ENCODE measurements at regions not wholly inside any gene's neighbourhood (a gene's known extent, or its start where the extent isn't known, plus 50 kb on each side); places are given as distances from the start of the nearest gene placed in this dataset.
A peak's percentile ranks its signal among the peaks of the same experiment; 100 is the strongest.

DNA sequence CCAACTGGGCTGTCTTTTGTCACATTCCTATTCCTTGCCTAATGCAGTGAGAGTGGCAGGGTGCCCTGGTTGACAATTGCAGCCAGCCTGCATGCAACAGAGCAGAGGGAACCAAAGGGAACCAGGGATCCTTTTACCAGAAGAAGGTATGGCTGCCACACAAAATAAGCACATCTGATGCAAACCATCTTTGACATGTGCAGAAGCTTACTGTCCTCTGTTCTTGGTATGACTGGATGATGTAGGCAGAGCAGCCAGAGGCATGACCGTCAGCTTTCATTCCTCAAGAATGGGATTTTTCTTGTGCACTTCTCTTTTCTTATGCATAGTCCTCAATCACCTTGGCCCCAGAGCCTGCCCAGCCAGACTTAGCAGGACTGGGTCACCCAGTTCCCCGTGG, 116.1 kb downstream of the UQCRFS1 start:
- no peak for DNase-seq (ENCODE audit: low spot score)

DNA sequence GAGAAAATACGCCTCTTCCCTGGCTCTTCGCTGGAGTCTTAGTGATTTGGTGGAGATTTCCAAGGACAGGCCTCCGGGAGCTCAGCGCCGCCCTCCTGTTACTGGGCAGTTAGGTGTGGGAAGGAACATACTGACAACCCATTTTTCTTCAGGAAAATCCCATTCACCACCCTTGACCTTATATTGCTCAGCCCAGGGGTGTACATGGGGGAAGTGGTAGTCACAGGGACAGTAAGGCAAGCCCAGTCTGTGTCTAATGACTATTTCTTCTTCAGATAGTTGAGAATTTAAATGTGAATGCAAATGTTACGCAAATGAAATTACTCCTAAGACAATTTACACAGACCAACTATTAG, 119.4 kb downstream of the UQCRFS1 start:
- DNase-seq (ENCODE audit: low spot score) = no peak

DNA sequence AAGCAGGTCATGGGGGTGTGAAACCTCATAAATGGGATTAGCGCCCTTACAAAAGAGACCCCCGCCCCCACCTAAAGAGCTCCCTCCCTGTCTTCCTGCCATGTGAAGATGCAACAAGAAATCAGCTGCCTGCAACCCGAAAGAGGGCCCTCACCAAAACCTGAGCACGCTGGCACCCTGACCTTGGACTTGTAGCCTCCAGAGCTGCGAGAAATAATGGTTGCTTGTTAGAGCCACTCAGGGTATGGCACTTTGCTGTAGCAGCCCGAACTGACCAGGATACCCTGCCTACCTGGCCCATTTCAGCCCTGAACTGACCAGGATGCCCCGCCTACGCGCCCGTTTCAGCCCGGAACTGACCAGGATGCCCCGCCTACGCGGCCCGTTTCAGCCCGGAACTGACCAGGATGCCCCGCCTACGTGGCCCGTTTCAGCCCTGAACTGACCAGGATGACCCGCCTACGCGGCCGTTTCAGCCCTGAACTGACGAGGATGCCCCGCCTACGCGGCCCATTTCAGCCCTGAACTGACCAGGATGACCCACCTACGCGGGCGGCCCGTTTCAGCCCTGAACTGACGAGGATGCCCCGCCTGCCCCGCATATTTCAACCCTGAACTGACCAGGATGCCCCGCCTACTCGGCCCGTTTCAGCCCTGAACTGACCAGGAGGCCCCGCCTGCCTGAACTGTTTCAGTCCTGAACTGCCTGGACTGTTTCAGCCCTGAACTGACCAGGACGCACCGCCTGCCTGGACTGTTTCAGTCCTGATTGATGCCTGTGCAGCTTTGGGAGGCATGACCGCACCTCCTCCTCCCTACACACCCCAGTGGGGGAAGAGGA, 120.0 kb downstream of the UQCRFS1 start:
- no peak for DNase-seq (ENCODE audit: low spot score)

DNA sequence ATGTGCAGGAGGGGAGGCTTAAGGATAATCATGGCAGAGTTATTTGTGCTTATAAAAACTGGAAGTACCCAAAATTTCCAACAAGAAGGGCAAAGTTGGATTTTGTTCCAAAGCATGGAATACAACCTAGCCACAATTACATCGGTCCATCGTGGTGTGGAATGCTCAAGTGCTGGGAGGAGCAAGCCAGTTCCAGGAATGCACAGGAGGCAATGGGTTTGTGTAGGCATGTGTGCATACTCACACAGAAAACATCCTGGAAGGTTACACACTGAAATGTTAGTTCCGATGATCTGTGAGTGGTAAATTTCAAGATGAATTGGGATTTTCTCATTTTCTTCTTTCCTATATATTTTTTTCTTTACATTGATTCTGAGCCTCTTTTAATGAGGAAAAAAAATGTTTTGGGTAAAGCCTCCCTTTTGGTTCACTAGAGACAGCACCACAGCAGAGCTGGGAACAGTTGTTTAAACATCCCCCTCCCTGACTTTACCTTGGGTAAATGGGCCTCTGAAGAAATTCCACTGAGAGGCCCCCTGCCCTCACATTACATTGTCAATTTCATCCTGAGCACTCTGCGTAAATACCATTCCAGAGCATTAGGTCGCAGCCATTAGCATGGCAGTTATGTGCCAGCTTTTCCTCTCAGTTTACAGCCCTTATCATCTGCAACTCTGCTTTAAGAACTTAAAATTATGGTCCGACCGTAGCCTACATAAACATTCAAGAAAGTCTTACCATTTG, 122.0 kb downstream of the UQCRFS1 start:
- DNase-seq (ENCODE audit: low spot score) = no peak

DNA sequence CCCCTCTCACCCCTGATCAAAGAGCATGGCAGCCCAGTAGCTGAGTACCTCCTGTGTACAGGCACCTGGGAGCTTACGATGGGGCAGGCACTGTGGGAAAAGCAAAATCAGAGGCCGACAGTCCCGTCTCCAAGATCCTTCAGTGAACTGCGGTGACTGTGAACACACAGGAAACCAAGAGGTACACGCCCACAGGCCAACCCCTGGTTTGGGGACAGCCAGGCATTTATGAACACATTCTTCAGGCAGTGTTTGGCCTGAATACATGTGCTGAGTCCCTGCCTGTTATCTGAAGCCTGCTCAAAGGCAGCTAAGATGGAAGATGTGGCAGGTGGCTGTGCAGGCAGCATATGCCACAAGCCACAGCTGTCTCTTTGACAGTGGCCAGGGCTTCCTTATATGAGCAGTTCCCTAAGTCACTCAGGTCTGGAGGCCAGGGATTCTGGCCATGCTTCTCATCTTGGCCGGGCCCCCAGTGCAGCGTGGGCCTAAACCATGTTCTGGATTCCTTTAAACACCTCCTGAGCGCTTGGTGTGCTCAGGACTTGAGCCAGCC, 123.6 kb downstream of the UQCRFS1 start:
- no peak for DNase-seq (ENCODE audit: low spot score)

DNA sequence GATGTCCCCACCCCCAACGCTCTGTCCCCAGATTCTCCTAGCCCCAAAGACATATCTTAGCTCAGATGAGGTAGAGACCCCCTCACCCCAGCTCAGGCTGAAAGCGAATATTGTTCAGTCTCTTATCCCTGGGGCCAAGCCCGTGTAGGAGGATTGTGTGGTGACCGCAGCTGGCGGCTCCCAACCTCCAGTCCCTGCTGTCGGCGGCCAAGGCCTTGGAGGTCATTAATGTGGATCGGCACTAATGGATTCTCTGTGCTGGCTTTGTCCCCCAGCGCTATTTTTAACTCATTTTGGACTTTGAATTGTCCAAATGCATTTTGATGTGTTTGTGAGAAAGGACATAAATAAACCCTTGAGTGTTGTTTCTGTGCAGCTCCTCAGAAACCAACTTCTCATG, 124.2 kb downstream of the UQCRFS1 start:
- no peak for DNase-seq (ENCODE audit: low spot score)

DNA sequence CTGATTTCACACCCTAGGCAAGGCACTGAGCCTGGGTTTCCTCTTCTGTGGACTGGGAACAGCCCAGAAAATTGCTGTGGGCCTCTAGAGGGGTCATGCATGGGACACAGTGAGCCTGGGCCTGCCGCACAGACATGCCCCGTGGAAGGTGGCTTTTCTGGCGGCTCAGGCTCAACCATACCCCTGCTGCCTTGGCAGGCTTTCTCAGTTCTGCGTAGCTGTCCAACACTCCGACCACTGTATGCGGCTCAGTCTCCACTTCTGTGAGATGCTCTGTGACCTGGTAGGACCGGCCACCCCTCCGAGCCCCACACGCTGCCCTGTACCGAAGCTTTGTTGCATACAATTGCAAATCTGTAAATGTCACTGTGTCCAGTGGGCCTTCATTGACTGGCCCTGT, 126.3 kb downstream of the UQCRFS1 start:
- DNase-seq (ENCODE audit: low spot score) = no peak

DNA sequence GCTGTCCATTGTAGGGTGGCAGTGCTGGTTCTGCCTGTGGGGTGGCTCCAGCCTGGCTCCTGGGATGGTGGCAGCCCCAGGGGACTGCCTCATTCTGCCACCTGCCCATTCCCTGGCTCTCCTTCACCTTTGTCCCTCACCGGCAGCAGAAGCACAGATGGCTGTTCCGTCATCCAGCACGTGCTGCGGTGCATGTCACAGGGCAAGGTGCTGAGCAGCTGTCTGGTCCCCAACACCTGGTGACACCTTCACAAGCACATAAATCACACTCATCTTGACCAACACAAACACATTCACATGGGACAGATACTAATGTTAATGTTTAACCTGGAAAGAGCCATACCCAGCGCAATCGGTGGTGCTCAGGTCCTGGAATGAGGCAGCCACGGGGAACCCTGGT, 126.8 kb downstream of the UQCRFS1 start:
- no peak for DNase-seq (ENCODE audit: low spot score)

DNA sequence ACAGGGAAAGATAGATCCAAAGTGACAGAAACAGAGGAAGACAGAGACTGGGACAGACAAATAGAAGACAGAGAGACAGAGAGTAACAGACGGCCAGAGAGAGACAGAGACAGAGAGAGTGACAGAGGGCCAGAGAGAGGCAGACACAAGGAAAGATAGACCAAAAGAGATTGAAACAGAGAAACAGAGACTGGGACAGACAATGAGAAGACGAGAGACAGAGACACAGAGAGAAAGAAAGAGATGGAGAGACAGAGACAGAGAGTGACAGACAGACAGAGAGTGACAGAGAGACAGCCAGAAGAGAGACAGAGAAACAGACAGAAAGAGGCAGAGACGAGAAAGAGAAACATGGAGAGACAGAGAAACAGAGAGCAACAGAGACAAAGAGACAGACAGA, 127.3 kb downstream of the UQCRFS1 start:
- DNase-seq (ENCODE audit: low spot score) = no peak

DNA sequence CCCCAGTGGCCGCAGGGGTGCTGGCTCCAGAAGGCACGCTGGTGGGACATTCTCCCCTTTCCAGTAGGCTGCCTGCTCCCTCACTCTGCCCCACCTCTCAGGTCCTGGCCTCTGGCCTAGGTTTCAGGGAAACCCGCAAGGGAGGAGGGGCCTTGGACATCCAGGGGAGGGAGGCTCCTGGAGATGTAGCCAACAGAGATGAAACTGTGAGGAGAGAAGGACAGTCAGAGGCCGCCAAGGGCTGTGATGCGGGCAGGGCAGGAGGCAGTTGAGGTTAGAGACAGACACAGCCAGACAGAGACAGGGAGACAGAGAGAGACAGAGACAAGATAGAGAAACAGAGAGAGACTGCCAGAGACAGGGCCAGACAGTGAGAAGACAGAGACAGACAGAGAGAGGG, 127.7 kb downstream of the UQCRFS1 start:
- DNase-seq (ENCODE audit: low spot score) = no peak

DNA sequence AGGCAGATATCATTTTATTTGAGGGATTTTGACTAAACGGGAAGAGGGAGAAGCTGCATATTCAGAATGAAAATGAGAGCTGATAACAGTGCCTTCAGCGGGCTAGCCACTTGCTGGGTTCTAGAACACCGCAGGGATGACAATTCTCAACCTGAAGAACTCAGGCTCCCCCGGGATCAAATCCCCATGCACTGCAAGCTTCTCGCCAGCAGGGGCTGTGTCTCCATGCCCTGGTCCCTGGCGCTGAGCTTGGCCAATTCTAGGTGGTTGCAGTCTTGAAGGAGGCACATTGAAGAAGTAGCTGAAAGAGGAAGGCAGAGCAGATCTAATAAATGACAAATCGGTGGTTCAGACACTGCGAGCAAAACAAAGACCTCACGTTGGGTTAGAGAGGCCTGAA, 128.7 kb downstream of the UQCRFS1 start:
- peak; percentile 51 for DNase-seq (ENCODE audit: low spot score)

DNA sequence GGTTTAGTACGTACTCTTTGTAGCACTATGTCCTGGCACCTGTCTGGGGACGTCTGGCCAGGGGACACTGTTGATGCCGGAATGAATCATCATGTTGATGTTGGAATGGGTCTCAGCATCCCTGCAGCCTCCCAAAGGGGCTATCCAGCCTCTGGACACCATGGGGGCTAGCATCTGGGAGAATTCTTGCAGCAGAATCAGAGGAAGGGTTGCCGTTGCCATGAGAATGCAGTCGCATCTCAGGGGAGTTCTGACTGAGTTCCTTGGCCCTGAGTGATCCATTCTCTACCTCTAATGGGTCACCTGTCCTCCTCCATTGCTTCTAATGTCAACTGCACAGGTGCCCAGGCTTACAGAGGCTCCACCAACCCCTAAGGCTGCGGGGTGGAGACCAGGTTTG, 129.1 kb downstream of the UQCRFS1 start:
- DNase-seq (ENCODE audit: low spot score) = peak; percentile 64

DNA sequence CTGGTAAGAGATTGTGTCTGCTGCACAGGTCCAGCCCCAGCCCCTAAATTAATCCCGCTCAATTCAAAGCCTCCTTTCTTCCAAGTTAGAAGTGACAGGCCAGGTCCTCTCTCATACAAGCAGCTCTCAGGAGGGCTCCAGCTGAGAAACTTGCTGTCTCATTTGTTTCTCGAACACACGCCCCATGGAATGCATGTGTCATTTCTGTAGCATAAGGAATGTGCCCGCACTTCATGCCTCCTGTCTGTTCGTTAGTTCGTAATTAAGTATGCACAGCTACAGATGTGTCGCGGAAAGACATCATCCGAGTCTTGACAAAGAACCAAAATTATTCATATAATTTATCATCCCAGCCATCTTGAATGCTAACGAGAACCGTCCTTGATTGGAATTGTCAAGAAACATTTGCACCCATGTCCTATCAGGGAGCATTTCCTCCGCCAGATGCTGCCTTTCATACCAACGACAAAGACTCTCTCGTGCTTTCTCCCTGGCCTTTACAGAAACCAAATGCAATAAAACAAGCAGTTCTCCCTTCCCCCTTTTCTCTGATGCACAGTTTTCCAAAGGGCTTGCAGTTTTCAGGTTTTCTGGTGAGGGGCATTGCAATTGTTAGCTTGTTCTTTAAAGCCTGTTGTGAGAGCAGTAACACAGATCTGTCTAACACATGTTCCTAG, 133.5 kb downstream of the UQCRFS1 start:
- peak; percentile 39 for DNase-seq (ENCODE audit: low spot score)

DNA sequence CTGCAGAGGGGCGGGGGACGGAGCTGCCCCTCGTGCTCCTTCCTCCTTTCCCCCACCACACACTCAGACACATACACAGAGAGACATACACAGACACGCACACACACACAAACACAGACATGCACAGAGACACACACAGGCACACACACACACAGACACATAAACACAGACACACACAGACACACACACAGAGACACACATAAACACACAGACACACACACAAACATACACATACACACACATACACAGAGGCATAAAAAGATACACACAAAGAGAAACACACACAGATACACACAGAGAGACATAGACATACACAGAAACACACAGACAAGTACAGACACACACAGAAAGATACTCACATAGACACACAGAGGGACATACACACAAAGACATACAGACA, 136.0 kb downstream of the UQCRFS1 start:
- DNase-seq (ENCODE audit: low spot score) = no peak

DNA sequence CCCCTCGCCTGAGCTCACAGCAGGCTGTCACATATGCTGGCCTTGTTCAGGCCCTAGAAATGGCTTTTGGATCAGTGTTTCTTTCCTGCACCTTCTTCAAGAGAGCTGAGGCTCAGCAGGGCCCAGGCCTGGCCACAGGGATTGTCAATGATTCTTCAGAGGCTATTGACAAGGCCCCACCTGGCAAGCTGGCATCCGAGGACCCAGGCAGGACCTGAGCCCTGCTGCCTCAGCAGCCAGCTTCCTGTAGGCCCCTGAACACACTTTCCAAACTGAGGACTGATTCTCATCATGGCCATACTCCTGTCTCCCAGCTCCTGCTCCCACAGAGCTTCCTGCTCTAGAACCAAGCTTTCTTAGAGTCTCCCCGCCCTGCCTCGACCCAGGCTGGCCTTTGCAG, 136.8 kb downstream of the UQCRFS1 start:
- peak; percentile 57 for DNase-seq (ENCODE audit: low spot score)

DNA sequence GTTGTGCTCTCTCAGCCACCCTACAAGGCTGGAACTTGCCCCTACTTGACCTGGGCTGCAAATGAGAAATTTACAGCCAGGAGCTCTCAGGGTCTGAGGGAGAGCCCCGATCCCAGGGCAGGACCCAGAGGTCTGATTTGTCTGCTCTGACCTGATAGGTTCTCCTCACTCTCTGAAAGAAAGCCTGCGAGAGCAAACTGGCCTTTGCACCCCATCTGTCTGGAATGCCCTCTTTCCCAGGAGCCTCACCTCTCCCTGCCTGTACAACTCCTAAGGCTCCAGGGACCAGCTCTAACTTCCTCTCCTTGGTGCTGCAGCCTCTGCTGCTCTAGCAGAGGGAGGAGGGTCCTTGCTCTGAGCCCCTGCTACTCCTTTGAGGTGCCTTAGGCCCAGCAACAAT, 137.8 kb downstream of the UQCRFS1 start:
- DNase-seq (ENCODE audit: low spot score) = peak; percentile 22

DNA sequence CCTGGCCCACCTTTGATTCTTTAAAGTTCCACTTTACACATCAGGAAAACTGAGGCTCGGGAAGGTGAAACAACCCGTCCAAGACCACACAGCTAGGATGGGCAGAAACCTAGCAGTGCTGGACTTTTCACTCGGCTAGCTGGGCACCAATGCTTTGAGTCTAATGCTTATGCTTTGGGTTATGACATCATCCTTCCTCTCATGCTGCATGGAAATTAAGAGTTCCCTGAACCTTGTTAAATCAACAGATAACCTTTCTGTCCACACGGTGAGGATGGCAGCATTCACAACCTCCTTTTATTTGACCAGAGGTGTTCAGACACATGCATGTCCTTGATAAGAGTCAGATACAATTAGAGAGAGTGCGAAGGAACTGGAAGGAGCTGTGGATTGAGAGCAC, 138.4 kb downstream of the UQCRFS1 start:
- DNase-seq (ENCODE audit: low spot score) = peak; percentile 20

DNA sequence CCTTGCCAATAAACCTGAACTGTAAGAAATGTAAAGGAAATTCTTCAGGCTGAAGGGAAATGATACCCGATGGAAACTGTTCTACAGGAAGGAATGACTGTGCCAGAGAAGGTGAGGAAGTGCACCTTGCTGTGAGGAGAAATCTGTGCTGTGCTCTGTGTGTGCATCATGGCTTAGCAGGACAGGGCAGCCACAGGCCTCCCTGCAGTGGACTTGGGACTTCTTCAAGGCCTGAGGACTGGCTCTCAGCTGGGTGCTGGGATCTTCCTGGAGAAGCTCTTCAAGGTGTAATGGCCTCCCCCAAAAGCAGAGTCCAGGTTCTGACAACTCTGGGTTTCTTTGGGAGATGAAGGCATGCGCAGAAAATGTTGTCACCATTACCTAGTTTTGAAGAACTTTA, 145.1 kb downstream of the UQCRFS1 start:
- DNase-seq (ENCODE audit: low spot score) = peak; percentile 64

DNA sequence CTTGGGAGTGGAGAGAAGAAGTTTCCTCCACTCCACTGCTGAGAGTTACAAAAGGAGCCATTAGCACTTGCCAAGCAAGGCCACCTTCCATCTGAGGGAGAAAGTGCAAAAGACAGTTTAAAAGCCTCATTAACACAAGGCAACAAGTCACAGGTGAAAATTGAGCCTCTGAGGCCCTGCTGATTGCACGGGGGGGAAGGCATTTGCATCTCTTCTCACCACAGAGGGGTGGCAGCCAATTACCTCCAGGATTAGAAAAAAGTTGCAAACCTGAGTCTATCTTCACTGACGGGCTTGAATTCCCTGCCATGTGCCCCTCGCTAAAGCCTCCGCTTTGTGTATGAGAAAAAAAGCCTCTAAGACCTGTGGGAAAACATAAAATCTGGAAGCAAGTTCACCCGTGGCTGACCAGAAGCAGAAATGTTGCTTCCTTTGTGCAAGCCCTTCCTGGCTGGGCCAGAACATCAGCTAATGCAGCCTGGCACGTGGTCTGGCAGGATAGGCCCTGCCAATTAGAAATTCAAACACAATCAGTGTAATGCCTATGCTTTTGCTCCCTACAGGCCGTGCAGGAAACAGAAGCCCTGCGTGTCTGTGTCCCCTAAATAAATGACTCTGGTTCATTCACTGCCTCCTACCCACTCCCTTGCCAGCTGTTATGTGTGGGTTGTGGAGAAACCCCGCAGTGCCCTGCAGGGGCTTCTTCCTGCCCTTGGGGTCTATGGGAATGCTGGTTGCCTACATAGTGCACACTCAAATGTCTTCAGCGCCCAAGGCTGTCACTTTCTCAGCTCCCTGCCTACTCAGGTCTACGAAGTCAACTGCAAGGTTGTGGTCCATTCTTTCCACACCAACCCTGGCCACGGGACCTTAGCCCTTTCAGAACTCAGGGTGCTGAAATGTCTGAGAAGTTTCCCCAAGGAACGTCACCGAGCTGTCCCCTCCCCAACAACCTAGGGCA, 150.2 kb downstream of the UQCRFS1 start:
- peak; percentile 81 for DNase-seq (ENCODE audit: low spot score)

DNA sequence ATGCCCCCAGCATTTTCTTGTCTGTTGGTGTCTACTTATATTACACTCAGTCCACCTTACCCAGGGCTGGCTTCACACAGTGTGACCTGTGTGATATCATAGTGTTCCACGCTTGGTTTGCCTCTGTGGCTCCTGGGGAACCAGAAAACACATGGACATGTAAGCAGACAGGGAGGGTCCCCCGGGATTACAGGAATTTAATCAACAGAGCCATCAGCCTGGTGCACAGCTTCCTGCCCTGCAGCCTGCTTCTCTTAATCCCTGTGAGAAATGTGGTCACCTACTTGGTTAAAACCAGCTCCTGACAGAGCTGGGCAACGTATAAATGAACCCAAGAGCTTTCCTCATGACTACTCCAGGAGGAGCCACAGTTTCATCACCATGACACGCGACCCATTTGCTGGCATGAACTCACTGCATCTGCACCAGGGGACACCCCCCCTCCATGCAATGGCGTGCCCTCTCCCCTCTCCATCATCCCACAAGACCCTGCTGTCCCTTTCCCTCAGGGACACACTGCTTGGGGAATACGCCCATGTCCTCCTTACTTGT, 152.1 kb downstream of the UQCRFS1 start:
- peak; percentile 14 for DNase-seq (ENCODE audit: low spot score)

DNA sequence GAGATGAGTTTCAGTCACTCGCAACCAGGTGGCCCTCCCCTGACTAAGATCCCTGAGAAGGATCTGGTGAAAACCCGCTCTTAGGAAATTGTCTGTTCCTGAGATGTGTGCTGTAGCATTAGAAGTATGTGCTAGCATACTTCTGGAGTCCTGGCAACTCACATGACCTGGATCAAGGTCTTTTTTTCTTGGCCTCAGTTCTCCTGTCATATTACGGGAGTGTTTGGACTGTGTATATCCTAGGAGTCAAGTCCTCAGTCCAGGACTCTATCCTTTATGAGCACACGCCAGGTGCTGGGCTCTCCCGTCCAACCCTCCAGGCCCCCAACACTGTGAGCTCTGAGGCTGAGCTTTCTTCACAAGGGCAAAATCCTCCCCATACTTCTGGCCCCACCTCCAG, 156.4 kb downstream of the UQCRFS1 start:
- DNase-seq (ENCODE audit: low spot score) = no peak
